GM20431 (cell line): ENCODE measurements at regions not wholly inside any gene's neighbourhood (a gene's known extent, or its start where the extent isn't known, plus 50 kb on each side); places are given as distances from the start of the nearest gene placed in this dataset.

Source experiments
- in situ Hi-C: fragments of 300-500 bp; cut with MseI, MboI; formaldehyde crosslinking; loops from one replicate; pipeline ENCODE4 v1.15.0; 2020; ENCODE audit warnings: low sequenced_read_pairs; ENCODE audit not compliant: unreplicated experiment

DNA sequence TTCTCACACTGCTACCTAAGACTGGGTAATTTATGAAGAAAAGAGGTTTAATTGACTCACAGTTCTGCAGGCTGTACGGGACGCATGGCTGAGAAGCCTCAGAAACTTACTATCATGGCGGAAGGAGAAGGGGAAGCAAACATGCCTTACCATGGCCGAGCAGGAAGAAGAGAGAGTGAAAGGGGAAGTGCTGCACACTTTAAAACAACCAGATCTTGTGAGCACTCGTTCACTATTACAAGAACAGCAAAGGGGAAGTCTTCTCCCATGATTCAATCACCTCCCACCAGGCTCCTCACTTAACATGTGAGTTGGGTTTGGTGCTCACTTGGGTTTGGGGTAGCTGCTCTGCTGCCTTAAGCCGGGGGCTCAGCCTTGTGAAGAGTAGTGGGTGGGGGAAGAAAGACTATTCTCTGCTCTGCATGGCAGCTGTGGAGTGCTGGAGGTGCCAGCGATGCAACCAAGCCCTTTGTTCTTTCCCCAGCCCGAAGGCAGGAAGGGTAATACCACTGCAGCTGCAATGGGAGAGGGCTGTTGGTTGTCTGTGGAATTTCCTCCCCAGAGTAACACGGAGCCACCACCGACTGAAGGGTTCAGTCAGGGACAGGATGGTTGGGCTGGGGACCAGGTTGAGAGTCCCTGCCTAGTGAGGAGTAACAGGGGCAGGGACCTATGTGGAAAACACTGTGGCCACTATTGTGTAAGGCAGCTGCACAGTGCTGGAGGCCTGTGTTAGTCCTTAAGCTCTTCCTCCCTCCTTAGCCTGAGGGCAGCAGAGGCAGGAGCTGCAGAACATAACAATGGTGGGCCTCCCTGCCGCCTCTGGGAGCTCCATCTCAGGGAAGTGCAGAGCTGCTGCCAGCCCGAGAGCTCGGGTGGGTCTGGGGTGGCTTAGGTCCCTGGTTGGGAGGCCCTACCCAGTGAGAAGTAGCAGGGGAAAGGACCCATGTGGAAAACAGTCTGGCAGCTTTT is 1262.5 kb downstream of the EFNB2 start:
- in situ Hi-C loops, result no loop called here

DNA sequence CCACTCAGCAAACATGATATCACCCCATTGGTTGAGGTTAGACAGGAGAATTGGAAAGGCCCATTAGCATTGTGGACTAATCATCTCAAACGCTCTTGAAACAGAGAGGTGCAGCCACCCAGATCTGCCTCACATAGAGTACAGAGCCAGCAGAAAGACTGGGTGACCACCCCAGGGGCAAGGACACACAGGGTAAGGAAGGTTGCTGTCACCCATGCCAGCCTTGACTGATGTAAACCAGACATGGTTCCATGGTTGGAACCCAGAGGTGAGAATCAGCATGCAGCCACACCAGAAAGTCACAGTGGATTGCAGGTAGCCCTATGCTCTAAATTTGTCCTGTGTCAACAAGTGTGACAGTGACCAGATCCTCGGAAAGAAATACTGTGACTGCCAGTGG is 1268.8 kb downstream of the EFNB2 start:
- in situ Hi-C loops, result no loop called here

DNA sequence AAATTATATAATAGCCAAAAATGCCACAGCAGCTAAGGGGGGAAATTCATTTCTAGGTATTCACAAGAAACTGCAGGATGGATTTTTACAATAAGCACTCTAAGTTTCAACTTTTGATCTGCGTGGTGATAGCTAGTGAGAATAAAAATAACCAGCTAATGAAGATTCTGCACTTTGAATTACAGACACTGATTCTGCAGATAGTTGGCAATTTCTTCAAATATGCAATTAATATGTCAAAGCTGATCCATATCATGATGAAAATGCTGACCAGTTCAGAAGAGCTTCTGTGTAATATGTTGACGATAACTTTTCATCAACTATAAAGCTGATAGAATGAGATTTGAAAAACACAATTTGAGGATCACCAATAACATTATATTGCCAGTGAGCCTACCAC is 1272.9 kb downstream of the EFNB2 start:
- in situ Hi-C loops, result no loop called here

DNA sequence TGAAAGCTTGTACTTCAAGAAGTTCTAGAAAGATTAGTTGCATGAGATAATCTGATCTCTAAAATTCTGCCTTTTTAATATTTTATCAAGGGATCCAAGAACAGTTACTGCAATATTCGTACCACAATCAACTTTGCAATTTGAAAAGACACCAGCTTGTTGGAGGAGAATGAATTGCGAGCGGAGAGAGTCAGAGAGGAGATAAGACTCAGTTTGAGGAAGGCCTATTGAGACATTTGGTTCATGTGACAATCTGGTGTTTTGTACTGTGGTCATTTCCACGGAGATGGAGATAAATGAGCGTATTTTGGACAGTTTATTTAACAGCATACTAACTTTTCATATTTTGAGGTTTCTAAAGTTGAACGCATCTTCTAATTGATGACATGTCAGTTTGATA is 1276.0 kb downstream of the EFNB2 start:
- in situ Hi-C loops, result no loop called here

DNA sequence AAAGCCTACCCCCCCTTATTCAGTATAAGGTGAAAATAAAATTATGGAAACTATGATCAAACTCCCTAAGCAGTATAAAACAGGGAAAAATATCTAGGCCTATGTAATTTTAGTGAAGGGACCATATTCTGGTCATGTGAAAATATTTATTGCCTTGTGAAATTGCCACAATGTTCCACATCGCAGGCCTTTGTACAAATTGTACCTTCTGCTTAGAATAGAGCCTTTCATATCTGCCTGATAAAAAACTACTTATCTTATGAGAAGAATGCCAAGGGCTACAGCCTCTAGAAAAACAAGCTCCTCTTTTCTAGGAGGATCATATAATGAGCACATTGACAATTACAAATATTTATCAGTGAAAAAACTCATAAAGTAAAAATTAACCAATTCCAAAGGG is 1280.0 kb downstream of the EFNB2 start:
- in situ Hi-C loops, result no loop called here

DNA sequence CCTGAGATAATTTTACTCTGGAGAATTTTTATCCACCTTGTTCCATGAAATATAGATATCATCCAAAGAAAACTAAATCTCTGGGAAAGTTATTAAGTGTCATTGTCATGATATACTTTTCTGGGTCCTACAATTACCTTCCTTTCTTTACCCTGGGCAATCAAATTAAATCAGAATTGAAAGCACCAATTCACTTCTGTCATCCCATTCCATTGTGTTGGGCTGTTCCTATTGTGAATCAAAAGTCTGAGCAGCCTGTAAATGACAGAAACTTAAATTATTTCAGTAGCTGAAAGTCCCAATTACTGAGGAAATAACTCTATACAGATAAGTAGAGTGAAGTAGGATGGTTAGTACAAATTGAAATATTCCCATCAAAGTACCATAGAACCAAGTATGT is 1284.2 kb downstream of the EFNB2 start:
- in situ Hi-C loops, result no loop called here

DNA sequence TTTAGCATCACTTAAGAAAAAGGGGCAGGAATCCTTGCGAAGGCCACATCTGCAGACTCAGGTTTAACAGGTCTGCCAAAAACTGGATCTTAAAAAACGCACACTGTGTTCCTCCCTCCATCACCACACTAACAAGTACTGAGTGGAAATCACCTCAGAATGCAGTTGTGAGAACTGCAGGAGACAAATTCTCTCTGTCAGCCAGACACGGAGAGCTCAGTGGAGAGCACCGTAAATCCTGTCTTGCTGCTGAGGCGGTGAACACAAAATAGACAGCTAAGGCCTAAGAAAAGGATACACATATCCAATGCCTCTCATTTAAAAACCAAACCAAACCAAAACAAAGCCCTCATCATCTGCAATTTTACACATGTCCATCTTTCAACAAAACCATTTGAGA is 1287.6 kb downstream of the EFNB2 start:
- in situ Hi-C loops, result no loop called here

DNA sequence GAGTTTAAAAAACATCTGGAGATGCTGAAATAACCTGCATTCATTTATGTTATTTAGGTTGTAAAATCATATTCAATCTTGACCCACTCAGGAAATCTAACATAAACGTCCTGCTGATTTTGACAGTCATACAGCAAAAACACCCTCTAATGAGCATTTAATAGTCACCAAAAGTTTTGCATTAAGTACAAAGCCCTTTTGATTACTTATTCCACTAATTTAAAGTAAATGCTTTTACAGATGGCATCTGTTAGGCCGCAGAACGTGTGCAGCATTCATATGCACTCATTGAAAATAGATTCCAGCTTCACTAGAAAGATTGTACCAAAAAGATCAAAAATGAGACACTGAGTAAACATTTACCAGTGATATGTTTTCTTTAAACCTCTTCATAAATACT is 1295.1 kb downstream of the EFNB2 start:
- in situ Hi-C loops, result no loop called here

DNA sequence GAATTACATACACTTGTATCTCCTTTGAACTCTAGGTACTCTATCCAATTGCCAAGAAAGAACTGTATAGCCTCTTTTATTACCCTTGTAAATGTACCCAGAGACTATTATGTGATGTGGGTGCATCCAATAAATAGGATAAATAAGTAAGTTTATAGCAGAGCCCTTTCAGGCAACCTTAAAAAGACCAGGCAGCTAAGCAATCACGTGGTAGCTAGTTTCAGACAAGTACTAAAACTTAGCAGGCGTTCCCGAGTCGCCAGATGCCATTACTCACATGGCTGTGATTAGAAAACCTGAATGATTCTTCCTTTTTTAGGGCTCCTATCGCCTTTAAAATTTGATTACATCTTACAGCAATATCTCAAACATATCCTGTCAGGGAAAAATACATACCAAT is 1303.0 kb downstream of the EFNB2 start:
- in situ Hi-C loops, result no loop called here

DNA sequence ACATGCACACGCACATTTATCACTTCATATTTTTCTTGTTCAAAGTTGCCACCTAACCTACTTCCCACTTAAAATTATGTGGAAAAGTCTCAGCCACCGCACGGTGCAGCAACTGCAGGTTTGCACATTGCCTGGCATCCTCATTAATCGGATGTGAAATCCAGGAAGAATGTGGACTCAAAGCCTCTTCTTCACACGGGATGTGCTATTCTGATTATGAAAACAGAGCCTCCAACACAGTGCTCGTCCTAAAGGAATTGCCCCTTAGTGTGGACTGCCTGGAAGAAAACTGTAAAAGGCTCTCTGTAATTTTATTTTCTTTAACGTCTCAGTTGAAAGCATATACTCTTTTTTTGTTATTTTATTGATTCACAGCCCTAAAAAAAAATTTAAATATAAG is 1303.5 kb downstream of the EFNB2 start:
- in situ Hi-C loops, result no loop called here

DNA sequence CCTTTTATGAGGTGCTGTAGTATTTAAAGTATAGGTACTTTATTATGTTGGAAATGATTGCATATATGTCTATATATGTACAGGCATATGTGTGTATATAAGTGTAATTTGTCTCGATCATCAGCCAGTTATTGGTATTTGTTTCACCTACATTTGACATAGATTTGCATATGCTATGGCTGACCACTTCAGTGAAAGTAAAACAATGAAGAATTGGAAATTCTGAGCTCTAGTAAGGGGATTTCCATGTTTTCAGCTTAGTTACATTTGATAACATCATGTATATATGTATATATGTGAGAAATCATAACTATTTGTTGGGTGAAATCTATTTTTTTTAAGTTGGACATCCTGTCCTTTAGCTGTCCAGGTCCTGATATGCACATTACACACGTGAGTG is 1303.9 kb downstream of the EFNB2 start:
- in situ Hi-C loops, result no loop called here

DNA sequence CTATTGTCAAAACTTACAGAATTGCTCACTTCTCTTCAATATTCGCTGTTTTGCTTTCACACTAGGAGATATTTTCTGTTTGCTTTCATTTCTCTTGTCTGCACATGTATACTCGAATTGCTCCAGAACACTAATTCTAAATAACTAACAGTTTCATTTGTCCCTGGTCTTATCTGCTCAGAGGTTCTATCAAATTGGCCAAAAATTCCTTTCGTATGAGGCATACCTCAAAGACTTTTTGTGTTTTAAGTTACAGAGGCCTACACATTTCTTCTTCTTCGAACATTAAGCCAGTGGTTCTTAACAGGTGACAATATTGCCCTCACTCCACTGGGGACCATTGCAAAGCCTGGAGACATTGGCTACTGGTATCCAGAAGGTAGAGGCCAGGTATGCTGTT is 1314.6 kb downstream of the EFNB2 start:
- in situ Hi-C loops, result no loop called here

DNA sequence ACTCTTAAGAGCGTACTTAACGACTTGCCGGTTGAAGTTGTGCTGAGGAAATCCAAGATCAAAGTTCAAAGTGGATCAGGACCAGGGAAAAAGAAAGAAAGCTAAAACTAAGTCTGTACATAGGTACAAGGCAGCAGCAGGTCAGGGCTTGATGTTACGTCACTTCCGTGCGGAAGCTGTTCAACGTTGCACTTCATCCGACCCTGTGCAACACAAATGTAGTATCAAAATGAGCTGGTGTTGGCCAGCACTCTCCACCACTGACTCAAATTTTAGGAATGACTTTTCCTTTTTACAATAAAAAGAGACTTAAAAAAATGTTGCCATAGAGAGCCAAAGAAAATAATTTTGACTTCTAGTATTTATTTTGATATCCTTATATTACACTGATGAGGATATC is 1315.4 kb downstream of the EFNB2 start:
- in situ Hi-C loops, result no loop called here

DNA sequence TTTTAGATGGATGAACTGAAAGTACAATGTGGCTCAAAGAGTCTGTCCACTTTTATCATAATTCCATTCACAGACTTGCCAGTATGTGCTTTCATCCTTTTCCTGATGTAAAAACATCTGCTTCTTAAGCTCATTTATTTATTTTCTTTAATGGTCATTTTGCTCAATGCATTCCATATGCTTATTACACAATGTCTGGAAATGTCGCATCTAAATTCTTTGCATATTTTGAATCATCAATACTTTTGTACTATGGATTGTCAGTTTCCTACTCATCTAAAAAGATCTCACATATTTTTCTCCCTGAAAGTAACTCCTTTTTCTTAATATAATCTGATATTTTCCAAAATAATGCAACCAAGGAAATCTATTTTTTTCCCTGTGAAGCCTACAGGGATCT is 1315.8 kb downstream of the EFNB2 start:
- in situ Hi-C loops, result no loop called here

DNA sequence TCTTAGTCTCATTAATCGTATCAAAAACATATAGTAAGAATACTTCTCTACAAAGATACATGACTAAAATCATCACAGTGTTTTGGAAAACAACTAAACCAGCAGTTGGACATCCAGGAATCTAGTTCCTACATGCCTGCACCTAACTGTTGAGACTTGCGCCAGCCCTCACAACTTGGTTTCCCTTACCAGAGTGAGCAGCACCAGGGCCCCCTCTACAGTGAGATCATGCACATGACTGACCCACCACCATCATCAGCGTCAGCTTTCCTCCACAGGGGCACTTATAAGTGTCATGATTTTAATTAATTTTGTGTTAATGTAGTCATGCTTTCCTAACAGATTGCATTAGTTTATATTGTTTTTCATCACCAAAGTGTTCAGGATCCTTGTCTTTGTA is 1322.0 kb downstream of the EFNB2 start:
- in situ Hi-C loops, result no loop called here

DNA sequence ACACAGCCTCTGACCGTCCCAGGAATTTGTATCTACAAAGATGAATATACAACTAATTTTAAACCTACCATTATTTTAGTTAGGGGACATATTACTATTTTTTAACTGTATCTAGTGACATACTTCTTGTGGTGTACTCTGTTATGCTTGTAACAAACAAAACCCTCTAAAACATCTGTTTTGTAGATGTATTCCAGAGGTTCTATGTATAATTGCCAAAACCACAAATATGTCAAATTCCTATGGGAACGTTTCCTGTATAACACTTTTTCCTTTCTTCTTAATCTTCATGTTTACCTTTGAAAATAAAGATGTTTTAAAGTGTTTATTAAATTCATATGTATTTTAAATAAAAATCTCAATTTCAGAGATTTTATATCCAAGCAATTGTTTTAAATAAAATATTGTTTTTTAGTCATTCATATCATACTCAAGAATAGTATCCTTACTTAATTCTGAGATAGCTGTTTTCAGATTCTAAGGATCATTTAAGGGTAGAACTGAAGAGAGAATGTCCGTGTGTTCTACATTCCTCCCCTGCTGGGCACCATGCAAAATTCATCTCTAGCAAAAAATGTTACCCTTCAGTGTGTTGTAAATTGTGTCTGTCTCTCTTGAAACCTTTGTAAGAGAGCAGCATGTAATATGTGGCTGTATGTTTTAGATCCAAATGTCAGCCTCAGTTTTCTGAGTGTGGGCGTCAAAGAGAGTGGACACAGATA is 1327.7 kb downstream of the EFNB2 start:
- in situ Hi-C loops, result no loop called here

DNA sequence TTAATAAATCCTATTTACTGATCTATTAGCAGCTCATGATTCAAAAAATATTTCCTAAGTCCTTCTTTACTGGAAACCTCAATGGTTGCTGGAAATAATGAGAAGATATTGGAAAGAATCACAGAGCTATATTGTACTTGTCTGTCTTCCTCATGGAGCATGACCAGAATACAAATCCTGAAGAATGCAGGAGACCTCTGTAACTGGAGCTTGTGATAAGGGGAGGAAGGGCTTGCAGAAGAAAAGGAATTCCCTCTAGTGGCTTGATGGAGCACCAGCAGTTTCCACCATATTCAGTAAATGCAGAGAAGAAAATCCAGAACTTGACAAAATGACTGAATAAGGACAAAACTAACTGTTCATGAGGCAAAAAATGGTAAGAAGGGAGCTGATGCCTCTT is 1333.1 kb downstream of the EFNB2 start:
- in situ Hi-C loops, result no loop called here

DNA sequence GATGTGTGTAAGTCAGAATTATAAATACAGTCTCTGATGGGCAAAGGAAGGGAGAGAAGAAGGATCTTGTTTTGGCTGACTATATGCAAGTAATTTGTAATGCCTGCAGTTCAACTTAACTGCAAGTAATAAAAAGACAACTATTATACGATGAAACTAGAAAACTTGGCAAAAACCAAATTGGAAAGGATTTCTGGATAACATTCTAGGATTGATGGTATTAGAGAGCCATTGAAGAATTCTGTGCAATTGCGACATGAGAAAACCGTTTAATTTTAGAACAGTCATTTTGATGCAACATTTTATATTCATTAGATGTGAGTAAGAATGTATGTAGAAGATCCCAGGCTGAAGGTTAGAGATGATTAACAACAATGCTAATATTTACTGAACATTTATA is 1334.1 kb downstream of the EFNB2 start:
- in situ Hi-C loops, result no loop called here

DNA sequence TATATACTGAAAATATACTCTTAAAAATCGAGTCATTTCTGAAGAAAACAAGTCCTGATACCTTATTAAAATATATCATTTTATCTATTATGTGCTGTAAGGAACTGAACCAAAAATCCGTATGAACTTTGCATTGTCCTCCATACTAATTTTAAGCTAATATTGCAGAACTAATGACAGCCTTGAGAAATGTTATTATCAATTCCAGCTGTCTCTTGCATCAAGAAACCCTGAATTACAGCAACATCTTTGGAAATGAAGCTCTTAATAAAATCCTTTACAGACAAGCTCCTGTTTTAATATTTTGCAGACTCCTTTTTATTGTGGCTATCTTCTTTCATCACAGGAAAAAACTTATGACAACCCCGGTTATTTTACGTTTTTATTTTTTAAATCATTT is 1335.3 kb downstream of the EFNB2 start:
- in situ Hi-C loops, result no loop called here

DNA sequence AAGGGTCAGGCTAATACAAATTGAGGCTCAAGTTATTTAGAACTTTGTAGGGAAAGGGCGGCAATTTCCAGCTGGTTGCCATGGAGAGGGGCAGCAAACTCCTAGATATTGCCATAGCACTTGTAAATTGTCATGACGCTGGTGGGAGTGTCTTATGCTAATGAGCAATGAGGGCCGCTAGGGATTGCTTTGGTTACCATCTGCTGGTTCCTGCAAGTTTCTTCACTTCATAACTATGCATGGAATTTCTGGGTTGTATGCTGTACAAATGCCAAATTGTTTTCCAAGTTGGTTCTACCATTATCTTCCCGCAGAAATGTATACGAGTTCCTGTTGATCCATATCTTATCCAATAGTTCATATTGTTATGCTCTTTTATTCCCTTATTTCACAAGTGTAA is 1339.4 kb downstream of the EFNB2 start:
- in situ Hi-C loops, result no loop called here

DNA sequence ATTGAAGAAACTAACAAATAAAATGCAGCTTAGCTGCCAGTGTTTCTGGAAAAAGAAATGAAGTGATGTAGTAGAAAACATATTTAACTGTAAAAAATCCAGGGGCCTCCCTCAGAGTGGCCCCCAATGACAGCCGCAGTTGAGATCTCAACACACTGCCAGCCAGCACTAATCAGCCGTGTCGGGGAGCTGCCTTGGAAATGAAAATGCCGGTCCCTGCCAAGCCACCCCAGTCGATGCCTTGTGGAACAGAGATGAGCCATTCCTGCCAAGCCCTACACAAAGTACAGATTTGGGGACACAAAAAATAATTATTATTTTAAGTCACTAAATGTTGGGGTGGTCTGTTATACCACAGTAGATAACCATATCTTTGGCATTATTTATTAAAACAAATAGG is 1342.4 kb downstream of the EFNB2 start:
- in situ Hi-C loops, result no loop called here

DNA sequence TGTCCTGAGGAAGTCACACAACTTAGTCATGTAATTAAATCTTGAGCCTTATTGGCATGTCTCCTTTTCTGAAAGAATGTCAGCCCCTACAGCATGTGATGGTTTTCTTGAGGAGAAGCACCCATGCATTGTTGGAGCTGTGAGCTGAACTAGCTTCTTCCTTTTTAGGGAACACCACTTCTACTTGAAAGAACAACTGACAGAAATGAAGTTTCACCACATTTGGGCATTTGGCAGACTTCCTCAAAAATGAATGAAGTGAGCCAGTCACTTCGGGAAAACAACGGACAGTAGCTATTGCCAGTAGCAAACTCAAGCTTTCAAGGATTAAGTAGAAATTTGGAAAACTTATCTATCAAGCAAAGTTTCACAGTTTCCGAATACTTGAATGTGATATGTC is 1351.3 kb downstream of the EFNB2 start:
- in situ Hi-C loops, result no loop called here
